ENCODE measurements at regions not wholly inside any gene's neighbourhood (a gene's known extent, or its start where the extent isn't known, plus 50 kb on each side); places are given as distances from the start of the nearest gene placed in this dataset.

DNA sequence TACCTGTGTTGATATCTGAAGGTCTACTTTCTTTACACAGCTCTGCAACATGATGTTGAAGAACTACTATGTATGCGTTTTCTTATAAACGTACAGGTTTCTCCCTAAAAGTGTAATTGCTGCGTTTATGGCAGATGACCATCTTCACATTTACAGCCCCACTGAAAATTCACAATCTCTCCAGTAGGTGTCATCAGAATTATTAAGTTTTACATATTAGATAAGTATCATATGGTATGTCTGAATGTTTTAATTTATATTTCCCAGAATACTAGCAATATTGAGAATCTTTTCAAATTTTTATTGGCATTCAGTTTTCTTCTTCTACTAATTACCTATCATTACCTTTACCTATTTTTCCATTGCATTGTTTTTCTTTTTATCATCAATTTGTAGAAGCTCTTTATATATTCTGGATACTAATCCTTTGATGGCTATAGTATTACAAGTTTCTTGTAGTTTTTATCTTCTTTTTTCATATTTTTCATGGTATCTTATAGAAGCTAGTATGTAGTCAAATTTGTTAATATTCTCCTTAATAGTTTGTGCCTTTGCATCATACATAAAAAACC, 123.5 kb downstream of the CAPZA3 start:
- Histone ChIP-seq H4K8ac (ENCODE audit: extremely low read depth, insufficient read depth, low read length) (no peak overlapping the region), H3K4me2 (ENCODE audit: insufficient read depth in 1 of 2, low read depth in 2 of 2, low read length in 2 of 2) (no peak overlapping the region), H3K14ac (ENCODE audit: insufficient read length) (no peak overlapping the region), H2BK15ac (ENCODE audit: low read length) (no peak overlapping the region), H2BK20ac (ENCODE audit: low read length) (no peak overlapping the region), H3K4me3 (ENCODE audit: extremely low read depth in 1 of 4, insufficient read depth in 2 of 4, low read depth in 3 of 4, low read length in 4 of 4) (no peak overlapping the region), H3K9me3 (ENCODE audit: insufficient read depth in 2 of 2, low read depth in 1 of 2, low read length in 1 of 2) (peaks cover 0 to 6% of the 10 kb centered on the region in 2 experiments; a peak in 1 of 4 replicates), H2AFZ (ENCODE audit: low read length) (no peak overlapping the region), H2BK120ac (replicated peaks; ENCODE audit: low read depth, low read length) (no peak overlapping the region), H3K79me2 (ENCODE audit: control insufficient read depth in 1 of 2, insufficient read depth in 2 of 2, low read length in 2 of 2) (no peaks in the 10 kb centered on the region), H3K9ac (replicated peaks in 1 of 4; ENCODE audit: extremely low read depth in 1 of 4, low read depth in 3 of 4, low read length in 3 of 4) (no peak overlapping the region), H3K23ac (ENCODE audit: insufficient read length) (no peak overlapping the region), H2AK5ac (ENCODE audit: low read depth, low read length) (no peak overlapping the region), H4K20me1 (replicated peaks in 1 of 2; ENCODE audit: control insufficient read depth in 1 of 2, insufficient read depth in 2 of 2, low read length in 2 of 2) (no peaks in the 10 kb centered on the region), H3K4ac (replicated peaks; ENCODE audit: insufficient read length, low read depth, low read length) (no peak overlapping the region), H3K56ac (replicated peaks; ENCODE audit: insufficient read length, low read depth, low read length) (no peak overlapping the region), H3K23me2 (ENCODE audit: low read depth, low read length) (peaks cover 1% of the 10 kb centered on the region; the same call in 1 of the 2 replicates), H3K36me3 (ENCODE audit: control insufficient read depth in 2 of 4, insufficient read depth in 4 of 4, low read length in 3 of 4) (no peaks in the 10 kb centered on the region; a peak in 1 of 8 replicates), H4K5ac (ENCODE audit: insufficient read length, low read depth, low read length) (no peak overlapping the region), H2BK12ac (ENCODE audit: low read depth, low read length) (no peak overlapping the region), H4K91ac (replicated peaks; ENCODE audit: insufficient read length, low read length) (no peak overlapping the region), H3K27ac (ENCODE audit: low read depth, low read length) (no peak overlapping the region), H3K79me1 (ENCODE audit: low read depth, low read length) (no peaks in the 10 kb centered on the region), H3K27me3 (replicated peaks in 1 of 4; ENCODE audit: control insufficient read depth in 3 of 4, extremely low read depth in 1 of 4, insufficient read depth in 3 of 4, low read length in 3 of 4) (no peaks in the 10 kb centered on the region), H3K18ac (ENCODE audit: extremely low read depth, low read length) (no peak overlapping the region), H2BK5ac (ENCODE audit: low read depth, low read length) (no peak overlapping the region), H3K4me1 (replicated peaks in 1 of 4; ENCODE audit: control insufficient read depth in 3 of 4, insufficient read depth in 4 of 4, low read length in 3 of 4) (peaks cover 0 to 21% (median 10%) of the 10 kb centered on the region in 4 experiments; a peak in 5 of 7 replicates)
- TF ChIP-seq RAD21 (IDR thresholded peaks at IDR 0.05 in 1 of 2, conservative IDR thresholded peaks at IDR 0.05 in 1 of 2; ENCODE audit: low read depth in 2 of 2, low read length in 2 of 2) (peak in 1 of 2 experiments; percentile 15; a peak in 1 of 4 replicates), NANOG (IDR thresholded peaks at IDR 0.05; ENCODE audit: insufficient read depth, low read depth, low read length, poor library complexity, severe bottlenecking) (no peak)
- FAIRE-seq (no peak), DNase-seq (ENCODE audit: low read depth in 1 of 2, low spot score in 2 of 2) (no peak)
- WGBS, 2 experiments (ENCODE audit: extremely low coverage in 1 of 2, insufficient coverage in 1 of 2, insufficient read length in 1 of 2, insufficient replicate concordance in 2 of 2, low coverage in 1 of 2, low lambda C conversion rate in 2 of 2, missing lambda C conversion rate in 1 of 2), result 90% methylated on average over 3 of the region's 3 CpGs; no CpG with 5 or more reads in 1 of the 2 experiments
- CTCF ChIA-PET (ENCODE audit: partially characterized antibody), result interaction anchor here (0.6 to 1.6 kb wide), 5 partner anchors 12 to 213 kb away, joined by 3 to 4 read pairs (median 3); no protein-coding TSS in a partner anchor
- POLR2A ChIA-PET (ENCODE audit: partially characterized antibody), result no interaction called here

All from H1 (cell line).